ENCODE measurements at regions not wholly inside any gene's neighbourhood (a gene's known extent, or its start where the extent isn't known, plus 50 kb on each side); places are given as distances from the start of the nearest gene placed in this dataset.

- TF ChIP-seq POLR2AphosphoS5 (IDR thresholded peaks at IDR 0.05; ENCODE audit: low read depth, low read length) (no peak), POLR2A (IDR thresholded peaks at IDR 0.05; ENCODE audit: low read depth, low read length) (no peak), TAF1 (IDR thresholded peaks at IDR 0.05; ENCODE audit: borderline replicate concordance, low read depth, low read length) (no peak)
Observed at GRCh38 chr1:90354704-90355103, 359.8 kb downstream of the ZNF326 start.

All from GM12892 (cell line).